ENCODE measurements at regions not wholly inside any gene's neighbourhood (a gene's known extent, or its start where the extent isn't known, plus 50 kb on each side); places are given as distances from the start of the nearest gene placed in this dataset.

GRCh38 chr5:21236104-21236503 lies 1248.1 kb upstream of the CDH18 start:
- no peaks in the 10 kb centered on the region for H3K79me2 ChIP-seq (ENCODE audit: insufficient read depth)
- in situ Hi-C loops (cut with MboI) = no loop called here
- no peak overlapping the region for H3K4me2 ChIP-seq (ENCODE audit: unreplicated experiment)
- H2AFZ ChIP-seq = no peak overlapping the region
- no peaks in the 10 kb centered on the region for H3K27me3 ChIP-seq (replicated peaks; ENCODE audit: insufficient read depth)
- no peak overlapping the region for H3K27ac ChIP-seq
- no peaks in the 10 kb centered on the region for H4K20me1 ChIP-seq (ENCODE audit: insufficient read depth)
- no peaks in the 10 kb centered on the region for H3F3A ChIP-seq (ENCODE audit: insufficient read depth)
- no peak overlapping the region for H3K4me3 ChIP-seq
- TF ChIP-seq EZH2phosphoT487 (IDR thresholded peaks at IDR 0.05; ENCODE audit: insufficient read depth, low read depth) (no peak), EZH2 (IDR thresholded peaks at IDR 0.05; ENCODE audit: insufficient read depth, poor library complexity, severe bottlenecking) (no peak)
- no peak overlapping the region for H3K9ac ChIP-seq
- no peaks in the 10 kb centered on the region for H3K9me3 ChIP-seq (ENCODE audit: low read depth)
- no peaks in the 10 kb centered on the region for H3K9me2 ChIP-seq (ENCODE audit: insufficient read depth)
- H3K4me1 ChIP-seq (ENCODE audit: insufficient read depth) = no peaks in the 10 kb centered on the region
- no peaks in the 10 kb centered on the region for H3K36me3 ChIP-seq (ENCODE audit: low read depth)
- DNase-seq = no peak
- 9 to 11% methylated on average over 1 of the region's 1 CpG for WGBS, 2 experiments (ENCODE audit: low coverage in 1 of 2, low lambda C conversion rate in 2 of 2, missing lambda C conversion rate in 2 of 2)

DNA sequence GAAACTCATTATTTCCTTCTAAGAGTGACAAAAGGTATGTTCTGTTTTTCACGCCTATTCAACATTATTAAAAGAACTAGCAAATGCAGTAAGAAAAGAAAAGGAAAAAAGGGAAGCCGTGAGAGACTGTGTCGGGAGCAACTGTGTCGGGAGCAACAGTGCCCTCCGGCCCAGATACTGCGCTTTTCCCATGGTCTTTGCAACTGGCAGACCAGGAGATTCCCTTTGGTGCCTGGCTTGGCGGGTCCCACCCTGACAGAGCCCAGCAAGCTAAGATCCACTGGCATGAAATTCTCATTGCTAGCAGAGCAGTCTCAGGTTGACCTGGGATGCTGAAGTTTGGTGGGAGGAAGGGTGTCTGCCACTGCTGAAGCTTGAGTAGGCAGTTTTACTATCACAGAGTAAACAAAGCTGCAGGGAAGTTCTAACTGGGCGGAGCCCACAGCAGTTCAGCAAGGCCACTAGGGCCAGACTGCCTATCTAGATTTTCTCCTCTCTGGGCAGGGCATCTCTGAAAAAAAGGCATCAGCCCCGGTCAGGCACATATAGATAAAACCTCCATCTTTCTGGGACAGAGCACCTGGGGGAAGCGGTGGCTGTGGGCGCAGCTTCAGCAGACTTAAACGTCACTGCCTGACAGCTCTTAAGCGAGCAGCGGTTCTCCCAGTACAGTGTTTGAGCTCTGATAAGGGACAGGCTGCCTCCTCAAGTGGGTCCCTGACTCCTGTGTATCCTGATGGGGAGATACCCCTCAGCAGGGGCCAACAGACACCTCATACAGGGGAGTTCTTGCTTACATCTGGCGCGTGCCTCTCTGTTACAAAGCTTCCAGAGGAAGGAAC lies 1237.4 kb upstream of the CDH18 start:
- no peak for TF ChIP-seq EZH2phosphoT487 (IDR thresholded peaks at IDR 0.05; ENCODE audit: insufficient read depth, low read depth)
- no peak for TF ChIP-seq EZH2 (IDR thresholded peaks at IDR 0.05; ENCODE audit: insufficient read depth, poor library complexity, severe bottlenecking)
- no peak overlapping the region for H3K9ac ChIP-seq
- H3K27me3 ChIP-seq (replicated peaks; ENCODE audit: insufficient read depth) = no peaks in the 10 kb centered on the region
- H3K4me2 ChIP-seq (ENCODE audit: unreplicated experiment) = no peak overlapping the region
- no peaks in the 10 kb centered on the region for H3K9me2 ChIP-seq (ENCODE audit: insufficient read depth)
- no peaks in the 10 kb centered on the region for H3K36me3 ChIP-seq (ENCODE audit: low read depth)
- no peaks in the 10 kb centered on the region for H4K20me1 ChIP-seq (ENCODE audit: insufficient read depth)
- no peaks in the 10 kb centered on the region for H3K79me2 ChIP-seq (ENCODE audit: insufficient read depth)
- no peak overlapping the region for H3K4me3 ChIP-seq
- in situ Hi-C loops (cut with MboI) = no loop called here
- no peak overlapping the region for H2AFZ ChIP-seq
- no peaks in the 10 kb centered on the region for H3K4me1 ChIP-seq (ENCODE audit: insufficient read depth)
- H3F3A ChIP-seq (ENCODE audit: insufficient read depth) = no peaks in the 10 kb centered on the region
- no peak for DNase-seq
- H3K27ac ChIP-seq = no peak overlapping the region
- 32 to 47% methylated on average over 16 of the region's 16 CpGs for WGBS, 2 experiments (ENCODE audit: low coverage in 1 of 2, low lambda C conversion rate in 2 of 2, missing lambda C conversion rate in 2 of 2)
- H3K9me3 ChIP-seq (ENCODE audit: low read depth) = no peaks in the 10 kb centered on the region

- no peak for DNase-seq
- Histone ChIP-seq H3K9me3 (ENCODE audit: low read depth) (no peaks in the 10 kb centered on the region), H3K79me2 (ENCODE audit: insufficient read depth) (no peaks in the 10 kb centered on the region), H3K4me2 (ENCODE audit: unreplicated experiment) (no peak overlapping the region), H3K4me3 (no peak overlapping the region), H3K9ac (no peak overlapping the region), H3K4me1 (ENCODE audit: insufficient read depth) (no peaks in the 10 kb centered on the region), H2AFZ (no peak overlapping the region), H3K36me3 (ENCODE audit: low read depth) (no peaks in the 10 kb centered on the region), H3K9me2 (ENCODE audit: insufficient read depth) (no peaks in the 10 kb centered on the region), H3K27me3 (replicated peaks; ENCODE audit: insufficient read depth) (no peaks in the 10 kb centered on the region), H3F3A (ENCODE audit: insufficient read depth) (no peaks in the 10 kb centered on the region), H4K20me1 (ENCODE audit: insufficient read depth) (no peaks in the 10 kb centered on the region), H3K27ac (no peak overlapping the region)
- no peak for TF ChIP-seq EZH2phosphoT487 (IDR thresholded peaks at IDR 0.05; ENCODE audit: insufficient read depth, low read depth)
- TF ChIP-seq EZH2 (IDR thresholded peaks at IDR 0.05; ENCODE audit: insufficient read depth, poor library complexity, severe bottlenecking) = no peak
- in situ Hi-C loops (cut with MboI) = no loop called here
- WGBS, 2 experiments (ENCODE audit: low coverage in 1 of 2, low lambda C conversion rate in 2 of 2, missing lambda C conversion rate in 2 of 2) = 4 to 14% methylated on average over 1 of the region's 1 CpG
Observed at GRCh38 chr5:21221616-21222015, 1233.6 kb upstream of the CDH18 start.

DNA sequence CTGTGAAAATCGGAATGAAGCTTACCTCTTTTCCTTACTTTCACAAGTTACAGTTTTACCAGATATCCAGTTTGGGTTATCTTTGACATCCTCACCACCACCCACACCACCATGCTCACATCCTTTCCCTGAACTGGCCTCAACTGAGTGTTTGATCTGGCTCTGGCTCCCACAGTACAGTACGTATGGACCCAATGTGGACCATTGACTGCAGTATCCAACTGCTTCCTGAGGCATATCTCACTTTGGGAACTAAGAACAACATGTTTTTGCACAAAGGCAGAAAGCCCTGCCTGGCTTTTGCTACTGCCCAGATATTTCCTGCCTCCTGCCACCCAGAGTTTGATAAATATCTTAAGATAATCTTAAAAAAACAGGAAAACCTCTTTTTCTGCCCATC lies 1232.0 kb upstream of the CDH18 start:
- Histone ChIP-seq H3F3A (ENCODE audit: insufficient read depth) (no peaks in the 10 kb centered on the region), H3K36me3 (ENCODE audit: low read depth) (no peaks in the 10 kb centered on the region), H3K4me3 (no peak overlapping the region), H3K9ac (no peak overlapping the region), H3K27me3 (replicated peaks; ENCODE audit: insufficient read depth) (no peaks in the 10 kb centered on the region), H3K79me2 (ENCODE audit: insufficient read depth) (no peaks in the 10 kb centered on the region), H3K9me2 (ENCODE audit: insufficient read depth) (no peaks in the 10 kb centered on the region), H2AFZ (no peak overlapping the region), H3K4me1 (ENCODE audit: insufficient read depth) (no peaks in the 10 kb centered on the region), H3K27ac (no peak overlapping the region), H4K20me1 (ENCODE audit: insufficient read depth) (no peaks in the 10 kb centered on the region), H3K9me3 (ENCODE audit: low read depth) (no peaks in the 10 kb centered on the region), H3K4me2 (ENCODE audit: unreplicated experiment) (no peak overlapping the region)
- DNase-seq = no peak
- TF ChIP-seq EZH2 (IDR thresholded peaks at IDR 0.05; ENCODE audit: insufficient read depth, poor library complexity, severe bottlenecking) = no peak
- no peak for TF ChIP-seq EZH2phosphoT487 (IDR thresholded peaks at IDR 0.05; ENCODE audit: insufficient read depth, low read depth)
- WGBS, 2 experiments (ENCODE audit: low coverage in 1 of 2, low lambda C conversion rate in 2 of 2, missing lambda C conversion rate in 2 of 2) = 0 to 4% methylated on average over 2 of the region's 2 CpGs
- in situ Hi-C loops (cut with MboI) = no loop called here
